SH-SY5Y (cell line): ENCODE measurements at regions not wholly inside any gene's neighbourhood (a gene's known extent, or its start where the extent isn't known, plus 50 kb on each side); places are given as distances from the start of the nearest gene placed in this dataset.

Experiments used
- GATA2 ChIP-seq: IDR thresholded peaks from 2 replicates; pipeline ENCODE4 v1.6.1; 2011; ENCODE audit warnings: mild to moderate bottlenecking, low read depth, low read length
- GATA3 ChIP-seq: IDR thresholded peaks from 2 replicates; pipeline ENCODE4 v1.6.1; 2011; ENCODE audit warnings: low read depth, mild to moderate bottlenecking, low read length, moderate library complexity

DNA sequence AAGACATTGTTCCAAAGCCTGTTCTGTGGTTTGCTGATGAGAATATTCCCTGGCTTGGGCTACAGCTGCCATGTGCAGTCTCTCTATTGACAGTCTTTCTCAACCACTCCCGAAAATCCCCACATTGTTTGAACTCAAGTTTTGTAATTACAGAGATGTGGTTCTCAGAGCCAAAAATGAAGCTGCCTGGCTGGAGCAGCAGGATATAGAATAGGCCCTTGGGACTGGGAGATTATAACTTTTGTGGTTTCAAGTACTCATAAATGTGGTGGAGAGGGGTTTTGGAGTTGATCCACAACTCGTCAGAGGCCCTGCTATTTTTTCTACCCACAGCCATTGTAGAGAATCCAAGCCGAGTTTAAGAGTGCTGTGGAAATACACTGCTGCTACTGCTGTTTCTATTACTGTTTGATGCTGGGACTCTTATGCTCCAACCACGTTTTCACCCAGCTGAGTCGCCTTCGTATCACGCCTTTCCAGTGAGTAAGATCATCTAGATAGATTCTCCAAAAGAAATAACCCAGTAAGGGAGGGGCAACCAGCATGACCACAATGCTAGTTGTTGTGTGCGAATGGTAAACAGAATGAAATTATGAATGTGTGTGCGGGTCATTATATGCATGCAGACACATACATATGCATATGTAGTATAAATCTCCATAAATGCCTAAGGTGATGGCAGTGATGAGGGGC is 57.1 kb upstream of the ATXN3L start:
- TF ChIP-seq GATA2 (no peak), GATA3 (no peak)
